LNCAP (cell line): ENCODE measurements at regions not wholly inside any gene's neighbourhood (a gene's known extent, or its start where the extent isn't known, plus 50 kb on each side); places are given as distances from the start of the nearest gene placed in this dataset.

Experiments used
- TF ChIP-seq, protein P1 (sequence below): fragments of 450-650 bp; IDR thresholded peaks from 2 replicates; pipeline ENCODE4 v1.5.1; 2017; ENCODE audit warnings: mild to moderate bottlenecking

- TF ChIP-seq, protein P1, sequence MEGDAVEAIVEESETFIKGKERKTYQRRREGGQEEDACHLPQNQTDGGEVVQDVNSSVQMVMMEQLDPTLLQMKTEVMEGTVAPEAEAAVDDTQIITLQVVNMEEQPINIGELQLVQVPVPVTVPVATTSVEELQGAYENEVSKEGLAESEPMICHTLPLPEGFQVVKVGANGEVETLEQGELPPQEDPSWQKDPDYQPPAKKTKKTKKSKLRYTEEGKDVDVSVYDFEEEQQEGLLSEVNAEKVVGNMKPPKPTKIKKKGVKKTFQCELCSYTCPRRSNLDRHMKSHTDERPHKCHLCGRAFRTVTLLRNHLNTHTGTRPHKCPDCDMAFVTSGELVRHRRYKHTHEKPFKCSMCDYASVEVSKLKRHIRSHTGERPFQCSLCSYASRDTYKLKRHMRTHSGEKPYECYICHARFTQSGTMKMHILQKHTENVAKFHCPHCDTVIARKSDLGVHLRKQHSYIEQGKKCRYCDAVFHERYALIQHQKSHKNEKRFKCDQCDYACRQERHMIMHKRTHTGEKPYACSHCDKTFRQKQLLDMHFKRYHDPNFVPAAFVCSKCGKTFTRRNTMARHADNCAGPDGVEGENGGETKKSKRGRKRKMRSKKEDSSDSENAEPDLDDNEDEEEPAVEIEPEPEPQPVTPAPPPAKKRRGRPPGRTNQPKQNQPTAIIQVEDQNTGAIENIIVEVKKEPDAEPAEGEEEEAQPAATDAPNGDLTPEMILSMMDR = no peak
Measured at GRCh38 chr6:105786890-105787655, 299.1 kb upstream of the PRDM1 start.

DNA sequence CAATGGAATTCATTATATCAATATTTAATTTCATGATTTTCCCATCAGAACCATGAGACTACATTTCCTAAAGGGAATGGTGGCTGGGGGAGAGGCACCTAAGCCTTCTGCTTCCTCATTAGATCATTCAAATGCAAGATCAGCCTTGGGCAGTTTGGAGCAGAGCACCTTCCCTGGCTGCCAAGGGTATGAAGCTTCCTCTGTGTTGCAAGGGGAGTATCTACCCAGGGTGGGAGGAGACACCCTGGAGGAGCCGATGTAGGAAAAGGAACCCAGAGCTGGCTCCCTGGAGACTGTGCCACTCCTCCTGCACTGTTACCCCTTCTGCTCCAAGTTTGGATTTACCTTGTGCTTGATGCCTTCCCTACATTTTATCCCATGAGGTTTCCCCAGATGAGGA lies 299.7 kb upstream of the PRDM1 start:
- TF ChIP-seq, protein P1 = no peak

GRCh38 chr6:105785066-105785811 lies 300.9 kb upstream of the PRDM1 start:
- TF ChIP-seq, protein P1 = no peak

DNA sequence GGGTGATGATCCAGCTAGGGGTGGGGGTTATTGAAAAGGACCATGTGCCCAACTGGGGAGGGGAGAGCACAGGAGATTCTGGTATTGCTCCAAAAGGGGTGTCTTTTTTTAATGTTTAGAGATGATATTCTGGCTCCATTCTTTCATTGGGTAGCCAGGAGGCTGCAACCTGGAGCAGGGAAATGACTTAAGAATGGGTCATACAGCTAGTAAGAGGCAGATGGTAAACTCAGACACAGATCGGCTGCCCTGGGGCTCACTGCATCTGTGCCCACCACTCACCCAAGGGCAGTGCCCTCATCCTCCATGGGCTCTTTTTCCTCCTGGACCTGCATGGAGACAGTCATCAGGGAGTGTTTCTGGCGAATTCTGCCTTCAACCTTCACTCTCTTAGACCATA lies 302.0 kb upstream of the PRDM1 start:
- TF ChIP-seq, protein P1 = no peak

- TF ChIP-seq, protein P1 = no peak
Measured at GRCh38 chr6:105783333-105783935, 302.7 kb upstream of the PRDM1 start.

GRCh38 chr6:105781915-105782314 lies 304.2 kb upstream of the PRDM1 start:
- TF ChIP-seq, protein P1 = no peak

GRCh38 chr6:105781248-105781647 lies 304.9 kb upstream of the PRDM1 start:
- TF ChIP-seq, protein P1 = no peak
